ENCODE measurements at regions not wholly inside any gene's neighbourhood (a gene's known extent, or its start where the extent isn't known, plus 50 kb on each side); places are given as distances from the start of the nearest gene placed in this dataset.

DNA sequence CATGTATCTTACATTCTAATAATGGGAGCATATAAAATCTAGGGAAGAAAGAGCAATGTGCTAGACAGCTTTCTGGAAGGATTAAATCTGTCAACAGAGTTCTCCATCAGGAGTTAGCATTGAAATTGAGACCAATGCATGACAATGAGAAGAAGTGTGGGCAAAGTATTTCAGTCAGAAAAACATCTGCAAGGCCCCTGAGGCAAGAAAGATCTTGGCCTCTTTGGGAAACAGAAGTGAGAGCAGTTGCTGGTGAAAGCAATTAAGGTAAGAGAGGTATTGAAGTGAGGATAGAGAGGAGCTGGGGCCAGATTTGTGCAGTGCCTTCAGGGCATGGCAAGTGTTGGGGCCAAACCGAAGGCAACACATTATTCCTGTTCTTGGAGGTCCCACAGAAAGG is 999.1 kb downstream of the STPG2 start:
- intact Hi-C loops (cut with DNase I, micrococcal nuclease), result no loop called here
- peaks cover 3% of the 10 kb centered on the region for H3K9me3 Mint-ChIP-seq (ENCODE audit: low read depth)
- ChIA-PET POLR2A (interaction anchor here (0.7 kb wide), 1 partner anchor 504 kb away, joined by 4 read pairs; no protein-coding TSS in a partner anchor), CTCF (interaction anchor here (0.8 kb wide), 1 partner anchor 10 kb away, joined by 3 read pairs; no protein-coding TSS in a partner anchor)
- no peak overlapping the region for H3K27ac Mint-ChIP-seq
- H3K36me3 Mint-ChIP-seq (ENCODE audit: low read depth), result no peaks in the 10 kb centered on the region
- DNase-seq, result no peak
- ATAC-seq, result no peak
- no peak overlapping the region for H3K4me3 Mint-ChIP-seq
- H3K4me1 Mint-ChIP-seq, result no peaks in the 10 kb centered on the region
- H3K27me3 Mint-ChIP-seq, result no peaks in the 10 kb centered on the region

DNA sequence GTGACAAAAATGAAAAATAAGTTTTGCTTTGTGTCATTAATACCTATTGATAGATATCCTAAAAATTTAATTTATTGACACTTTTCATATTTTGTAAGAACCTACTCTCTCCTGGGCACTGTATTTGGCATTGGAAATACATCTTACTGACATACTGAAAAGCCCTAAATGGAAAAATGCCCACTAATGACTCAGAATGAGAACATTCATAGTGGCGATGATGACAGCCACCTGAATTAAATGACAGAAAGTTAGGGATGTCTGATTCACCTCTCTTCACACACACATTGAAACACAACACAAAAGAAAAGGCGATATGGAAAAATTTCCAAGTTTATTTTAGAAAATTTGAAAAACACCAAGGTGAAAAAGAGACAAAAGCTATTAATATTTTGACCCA is 992.3 kb downstream of the STPG2 start:
- no peaks in the 10 kb centered on the region for H3K27me3 Mint-ChIP-seq
- no peak for ATAC-seq
- intact Hi-C loops (cut with DNase I, micrococcal nuclease), result no loop called here

DNA sequence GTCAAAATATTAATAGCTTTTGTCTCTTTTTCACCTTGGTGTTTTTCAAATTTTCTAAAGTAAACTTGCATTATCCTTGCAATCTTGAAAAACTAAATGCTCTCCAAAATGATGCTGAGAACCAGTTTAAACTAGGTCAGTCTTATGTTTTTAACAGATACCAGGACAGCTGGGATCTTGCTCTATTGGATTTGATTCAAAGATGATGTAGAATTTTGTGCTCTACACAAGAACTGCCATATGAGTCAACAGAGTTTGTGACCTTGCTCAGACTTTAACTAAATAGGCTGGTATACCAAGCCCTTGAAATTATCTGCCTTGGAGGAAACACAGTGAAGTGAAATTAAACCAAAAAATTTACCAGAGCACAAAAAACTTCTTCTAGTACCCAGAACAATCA is 991.1 kb downstream of the STPG2 start:
- Mint-ChIP-seq H3K9me3 (ENCODE audit: low read depth) (no peaks in the 10 kb centered on the region), H3K4me1 (no peaks in the 10 kb centered on the region), H3K27me3 (no peaks in the 10 kb centered on the region), H3K36me3 (ENCODE audit: low read depth) (no peaks in the 10 kb centered on the region), H3K4me3 (no peak overlapping the region), H3K27ac (no peak overlapping the region)
- ChIA-PET CTCF (no interaction called here), POLR2A (no interaction called here)
- ATAC-seq, result no peak
- intact Hi-C loops (cut with DNase I, micrococcal nuclease), result loop anchor here in 1 of 2 experiments (2.0 kb wide), 1 partner anchor 1985 kb away; no protein-coding TSS in a partner anchor
- no peak for DNase-seq

More for the DNA sequence above, 992.3 kb downstream of the STPG2 start:
- ChIA-PET POLR2A (no interaction called here), CTCF (no interaction called here)
- no peak overlapping the region for H3K27ac Mint-ChIP-seq
- no peaks in the 10 kb centered on the region for H3K9me3 Mint-ChIP-seq (ENCODE audit: low read depth)
- H3K4me3 Mint-ChIP-seq, result no peak overlapping the region
- no peaks in the 10 kb centered on the region for H3K36me3 Mint-ChIP-seq (ENCODE audit: low read depth)
- H3K4me1 Mint-ChIP-seq, result no peaks in the 10 kb centered on the region
- DNase-seq, result no peak

- intact Hi-C loops (cut with DNase I, micrococcal nuclease), result loop anchor here in 1 of 2 experiments (2.0 kb wide), 1 partner anchor 1986 kb away; no protein-coding TSS in a partner anchor
- no peaks in the 10 kb centered on the region for H3K9me3 Mint-ChIP-seq (ENCODE audit: low read depth)
- no peak for ATAC-seq
- ChIA-PET POLR2A (no interaction called here), CTCF (no interaction called here)
- H3K27me3 Mint-ChIP-seq, result no peaks in the 10 kb centered on the region
- H3K36me3 Mint-ChIP-seq (ENCODE audit: low read depth), result no peaks in the 10 kb centered on the region
- H3K4me3 Mint-ChIP-seq, result no peak overlapping the region
- no peak for DNase-seq
- H3K27ac Mint-ChIP-seq, result no peak overlapping the region
- H3K4me1 Mint-ChIP-seq, result no peaks in the 10 kb centered on the region
Observed at GRCh38 chr4:97153042-97153441, 990.2 kb downstream of the STPG2 start.

DNA sequence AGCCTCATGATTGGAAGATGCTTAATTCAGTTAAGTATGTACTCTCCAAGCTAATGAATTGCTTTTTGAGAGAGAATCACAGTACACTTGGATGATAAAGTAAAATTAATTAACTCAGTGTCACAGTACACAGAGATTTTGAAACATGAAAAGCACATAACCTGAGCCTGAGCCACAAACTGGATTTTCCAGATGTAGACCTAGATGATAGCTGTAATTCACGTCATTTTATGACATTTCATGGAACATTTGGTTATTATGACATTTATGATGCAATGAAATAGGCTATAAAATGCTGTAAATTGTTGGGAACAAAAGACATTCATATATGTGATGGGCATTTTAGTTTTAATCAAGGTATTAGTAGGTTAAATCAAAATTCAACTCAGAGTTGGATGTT is 983.7 kb downstream of the STPG2 start:
- ATAC-seq (no peak), DNase-seq (no peak)
- ChIA-PET POLR2A (no interaction called here), CTCF (no interaction called here)
- Mint-ChIP-seq H3K9me3 (ENCODE audit: low read depth) (peaks cover 1% of the 10 kb centered on the region), H3K4me3 (no peak overlapping the region), H3K36me3 (ENCODE audit: low read depth) (no peaks in the 10 kb centered on the region), H3K27me3 (no peaks in the 10 kb centered on the region), H3K27ac (no peak overlapping the region), H3K4me1 (no peaks in the 10 kb centered on the region)
- intact Hi-C loops (cut with DNase I, micrococcal nuclease), result no loop called here

GRCh38 chr4:97185233-97185632 is 958.0 kb downstream of the STPG2 start:
- H3K9me3 Mint-ChIP-seq (ENCODE audit: low read depth), result peaks cover 4% of the 10 kb centered on the region
- DNase-seq (no peak), ATAC-seq (no peak)
- POLR2A ChIA-PET, result no interaction called here
- H3K27ac Mint-ChIP-seq, result no peak overlapping the region
- H3K27me3 Mint-ChIP-seq, result no peaks in the 10 kb centered on the region
- H3K4me1 Mint-ChIP-seq, result no peaks in the 10 kb centered on the region
- no peak overlapping the region for H3K4me3 Mint-ChIP-seq
- intact Hi-C loops (cut with DNase I, micrococcal nuclease), result no loop called here
- no peaks in the 10 kb centered on the region for H3K36me3 Mint-ChIP-seq (ENCODE audit: low read depth)
- CTCF ChIA-PET, result no interaction called here

GRCh38 chr4:97197106-97197505 is 946.2 kb downstream of the STPG2 start:
- intact Hi-C loops (cut with DNase I, micrococcal nuclease), result no loop called here
- no peak overlapping the region for H3K4me3 Mint-ChIP-seq
- no peak for ATAC-seq
- ChIA-PET POLR2A (no interaction called here), CTCF (interaction anchor here (0.6 kb wide), 1 partner anchor 952 kb away, joined by 3 read pairs; no protein-coding TSS in a partner anchor)
- H3K36me3 Mint-ChIP-seq (ENCODE audit: low read depth), result no peaks in the 10 kb centered on the region
- peaks cover 2% of the 10 kb centered on the region for H3K9me3 Mint-ChIP-seq (ENCODE audit: low read depth)
- H3K27me3 Mint-ChIP-seq, result no peaks in the 10 kb centered on the region
- no peak overlapping the region for H3K27ac Mint-ChIP-seq
- no peak for DNase-seq
- no peaks in the 10 kb centered on the region for H3K4me1 Mint-ChIP-seq

DNA sequence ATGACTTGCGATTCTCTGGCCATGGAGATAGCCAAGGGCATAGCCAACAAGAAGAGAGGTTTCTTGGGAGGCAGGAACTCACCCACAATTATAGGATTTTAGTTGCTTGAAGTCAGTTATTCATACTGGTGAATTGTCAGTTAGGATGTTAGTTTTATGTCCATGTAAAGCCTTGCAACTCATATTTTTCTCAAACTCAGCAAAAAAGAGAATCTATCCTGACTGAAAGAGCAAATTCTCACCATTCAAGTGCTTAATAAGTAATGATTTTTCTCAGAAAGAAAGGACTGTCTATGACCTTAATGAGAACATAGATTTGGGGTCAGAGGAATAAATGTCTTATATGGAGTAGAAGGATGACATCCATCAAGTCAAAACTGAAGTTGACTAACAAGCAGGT is 934.5 kb downstream of the STPG2 start:
- no peak for ATAC-seq
- intact Hi-C loops (cut with DNase I, micrococcal nuclease), result no loop called here
- DNase-seq, result no peak
- ChIA-PET CTCF (no interaction called here), POLR2A (no interaction called here)
- H3K4me1 Mint-ChIP-seq, result no peaks in the 10 kb centered on the region
- no peaks in the 10 kb centered on the region for H3K27me3 Mint-ChIP-seq
- no peaks in the 10 kb centered on the region for H3K36me3 Mint-ChIP-seq (ENCODE audit: low read depth)
- H3K27ac Mint-ChIP-seq, result no peak overlapping the region
- peaks cover 4% of the 10 kb centered on the region for H3K9me3 Mint-ChIP-seq (ENCODE audit: low read depth)
- H3K4me3 Mint-ChIP-seq, result no peak overlapping the region

DNA sequence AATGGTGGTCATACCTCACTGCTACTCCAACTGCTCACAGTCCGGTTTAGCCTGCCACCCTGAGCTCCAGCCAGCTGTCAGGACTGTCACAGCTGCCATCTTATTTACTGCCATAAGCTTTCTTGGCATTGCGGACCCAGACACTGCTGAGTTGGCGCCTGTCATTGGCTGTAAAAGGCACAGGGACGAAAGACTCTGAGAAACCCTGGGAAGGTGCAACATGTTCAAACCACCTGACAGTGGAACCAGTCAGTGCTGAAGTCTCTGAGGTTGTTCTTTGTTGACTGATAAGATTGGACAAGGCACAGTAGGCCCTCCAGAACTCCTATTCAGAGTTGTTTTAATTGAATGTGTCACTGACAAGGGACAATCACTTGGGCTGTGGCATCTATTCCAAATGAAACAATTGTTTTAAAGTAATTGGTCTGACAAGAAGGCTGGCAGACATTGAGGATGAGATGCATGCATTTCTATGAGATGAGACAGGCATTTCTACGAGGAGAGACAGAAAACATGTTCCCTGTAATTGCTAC is 927.8 kb downstream of the STPG2 start:
- ATAC-seq (no peak), DNase-seq (no peak)
- Mint-ChIP-seq H3K36me3 (ENCODE audit: low read depth) (no peaks in the 10 kb centered on the region), H3K9me3 (ENCODE audit: low read depth) (peaks cover 3% of the 10 kb centered on the region), H3K4me1 (no peaks in the 10 kb centered on the region), H3K27ac (no peak overlapping the region), H3K4me3 (no peak overlapping the region), H3K27me3 (no peaks in the 10 kb centered on the region)
- ChIA-PET POLR2A (no interaction called here), CTCF (no interaction called here)
- intact Hi-C loops (cut with DNase I, micrococcal nuclease), result no loop called here

GRCh38 chr4:97216046-97216445 is 927.2 kb downstream of the STPG2 start:
- ChIA-PET POLR2A (no interaction called here), CTCF (no interaction called here)
- H3K27me3 Mint-ChIP-seq, result no peaks in the 10 kb centered on the region
- peaks cover 3% of the 10 kb centered on the region for H3K9me3 Mint-ChIP-seq (ENCODE audit: low read depth)
- no peaks in the 10 kb centered on the region for H3K36me3 Mint-ChIP-seq (ENCODE audit: low read depth)
- ATAC-seq (no peak), DNase-seq (no peak)
- H3K4me1 Mint-ChIP-seq, result no peaks in the 10 kb centered on the region
- intact Hi-C loops (cut with DNase I, micrococcal nuclease), result no loop called here
- no peak overlapping the region for H3K4me3 Mint-ChIP-seq
- no peak overlapping the region for H3K27ac Mint-ChIP-seq

DNA sequence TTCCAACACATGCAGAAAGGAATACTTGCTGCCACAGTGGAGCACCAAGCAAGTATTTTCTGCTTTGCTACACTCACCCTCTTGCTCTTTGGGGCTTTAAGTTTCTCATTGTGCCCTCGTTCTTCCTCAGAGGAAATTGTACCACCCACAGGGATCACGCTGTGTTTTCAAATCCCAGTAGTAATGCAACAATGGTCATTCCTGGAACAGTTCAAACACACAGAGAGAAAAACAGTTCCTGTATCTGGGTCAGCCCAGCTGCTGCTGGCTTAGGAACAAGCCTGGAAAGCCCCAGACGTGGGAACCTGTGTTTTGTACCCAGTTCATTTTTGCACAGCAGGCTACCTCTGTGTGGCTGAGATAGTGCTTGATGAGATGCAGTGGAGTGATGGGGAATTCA is 907.8 kb downstream of the STPG2 start:
- ChIA-PET CTCF (no interaction called here), POLR2A (no interaction called here)
- ATAC-seq, result no peak

DNA sequence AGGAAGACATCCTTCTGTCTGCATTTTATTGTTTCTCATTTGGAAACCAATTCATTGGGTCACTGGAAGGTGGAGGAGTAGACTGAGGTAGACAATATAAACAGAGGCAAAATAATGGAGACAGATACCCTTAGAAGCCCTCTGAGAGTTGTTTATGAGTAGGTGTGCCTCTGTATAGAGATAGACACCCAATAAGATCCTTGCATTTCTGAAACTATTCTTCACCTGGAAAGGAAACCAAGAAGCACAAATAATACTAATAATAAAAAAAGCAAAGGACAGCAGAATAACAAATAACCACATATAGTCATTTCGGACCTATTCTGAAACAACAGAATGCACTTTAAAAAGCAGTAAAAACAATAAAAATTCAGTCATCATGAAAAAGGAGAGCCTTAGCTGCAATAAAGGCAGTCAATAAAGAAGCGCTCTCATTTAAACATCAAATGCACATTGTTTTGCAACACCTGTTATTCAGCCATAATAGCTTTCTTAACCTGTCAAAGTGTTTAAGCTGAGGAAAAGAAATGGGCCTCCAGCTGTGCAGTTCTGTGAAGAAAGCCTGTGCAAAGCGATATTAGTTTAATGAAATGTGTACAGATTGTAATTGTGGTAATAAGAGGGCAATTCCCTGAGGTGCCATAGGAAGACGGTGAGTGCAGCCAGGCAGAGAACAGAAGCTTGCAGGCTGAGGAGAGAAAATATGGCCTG is 904.2 kb downstream of the STPG2 start:
- no peak overlapping the region for H3K4me3 Mint-ChIP-seq
- intact Hi-C loops (cut with DNase I, micrococcal nuclease), result no loop called here
- DNase-seq (no peak), ATAC-seq (no peak)
- peaks cover 5% of the 10 kb centered on the region for H3K9me3 Mint-ChIP-seq (ENCODE audit: low read depth)
- H3K4me1 Mint-ChIP-seq, result no peaks in the 10 kb centered on the region
- H3K36me3 Mint-ChIP-seq (ENCODE audit: low read depth), result no peaks in the 10 kb centered on the region
- CTCF ChIA-PET, result no interaction called here
- POLR2A ChIA-PET, result no interaction called here
- H3K27ac Mint-ChIP-seq, result no peak overlapping the region
- H3K27me3 Mint-ChIP-seq, result no peaks in the 10 kb centered on the region

More for the DNA sequence above, 907.8 kb downstream of the STPG2 start:
- intact Hi-C loops (cut with DNase I, micrococcal nuclease), result no loop called here
- H3K4me3 Mint-ChIP-seq, result no peak overlapping the region
- H3K36me3 Mint-ChIP-seq (ENCODE audit: low read depth), result no peaks in the 10 kb centered on the region
- H3K27ac Mint-ChIP-seq, result no peak overlapping the region
- H3K27me3 Mint-ChIP-seq, result no peaks in the 10 kb centered on the region
- no peaks in the 10 kb centered on the region for H3K4me1 Mint-ChIP-seq
- DNase-seq, result no peak
- peaks cover 3% of the 10 kb centered on the region for H3K9me3 Mint-ChIP-seq (ENCODE audit: low read depth)

Data from activated CD4-positive, alpha-beta T cell treated with anti-CD3 and anti-CD28 coated beads for 36 hours (primary cell).